GM19328 (cell line): ENCODE measurements at regions not wholly inside any gene's neighbourhood (a gene's known extent, or its start where the extent isn't known, plus 50 kb on each side); places are given as distances from the start of the nearest gene placed in this dataset.

Experiments
- ATAC-seq: cut with Tn5 transposase; IDR thresholded peaks from one replicate; pipeline ENCODE4 v1.9.1; 2021; ENCODE audit warnings: mild to moderate bottlenecking, moderate library complexity; ENCODE audit not compliant: unreplicated experiment

GRCh38 chr11:127675581-127675980, 675.0 kb upstream of the KIRREL3 start:
- ATAC-seq, result no peak

- no peak for ATAC-seq
Measured at GRCh38 chr11:127674754-127675153, 674.2 kb upstream of the KIRREL3 start.

- no peak for ATAC-seq
Measured at GRCh38 chr11:127670374-127671119, 670.0 kb upstream of the KIRREL3 start.

- no peak for ATAC-seq
Measured at GRCh38 chr11:127656116-127656836, 655.7 kb upstream of the KIRREL3 start.

GRCh38 chr11:127653076-127653475, 652.5 kb upstream of the KIRREL3 start:
- no peak for ATAC-seq

GRCh38 chr11:127651888-127652221, 651.3 kb upstream of the KIRREL3 start:
- no peak for ATAC-seq

GRCh38 chr11:127651175-127651887, 650.8 kb upstream of the KIRREL3 start:
- ATAC-seq, result no peak

GRCh38 chr11:127649958-127650357, 649.4 kb upstream of the KIRREL3 start:
- no peak for ATAC-seq

GRCh38 chr11:127649071-127649470, 648.5 kb upstream of the KIRREL3 start:
- no peak for ATAC-seq

GRCh38 chr11:127648583-127648982, 648.0 kb upstream of the KIRREL3 start:
- ATAC-seq, result no peak

GRCh38 chr11:127644366-127644765, 643.8 kb upstream of the KIRREL3 start:
- no peak for ATAC-seq

- ATAC-seq, result no peak
Measured at GRCh38 chr11:127643268-127644058, 642.9 kb upstream of the KIRREL3 start.

- ATAC-seq, result no peak
Measured at GRCh38 chr11:127640561-127641451, 640.2 kb upstream of the KIRREL3 start.

- ATAC-seq, result no peak
Measured at GRCh38 chr11:127639916-127640315, 639.3 kb upstream of the KIRREL3 start.

GRCh38 chr11:127632976-127633680, 632.6 kb upstream of the KIRREL3 start:
- ATAC-seq, result no peak

- ATAC-seq, result no peak
Measured at GRCh38 chr11:127632546-127632945, 632.0 kb upstream of the KIRREL3 start.

- no peak for ATAC-seq
Measured at GRCh38 chr11:127631974-127632373, 631.4 kb upstream of the KIRREL3 start.

- ATAC-seq, result no peak
Measured at GRCh38 chr11:127629200-127629599, 628.6 kb upstream of the KIRREL3 start.

- no peak for ATAC-seq
Measured at GRCh38 chr11:127628458-127628785, 627.9 kb upstream of the KIRREL3 start.
